Activated naive CD8-positive, alpha-beta T cell treated with anti-CD3 and anti-CD28 coated beads, Interleukin-2, amount 50 U/mL, for 16 hours (primary cell): ENCODE measurements at regions not wholly inside any gene's neighbourhood (a gene's known extent, or its start where the extent isn't known, plus 50 kb on each side); places are given as distances from the start of the nearest gene placed in this dataset.

ENCODE experiments used
- DNase-seq: peaks from one replicate; pipeline ENCODE4 v3.0.0-alpha.2; 2020; ENCODE audit warnings: low read depth, low spot score

DNA sequence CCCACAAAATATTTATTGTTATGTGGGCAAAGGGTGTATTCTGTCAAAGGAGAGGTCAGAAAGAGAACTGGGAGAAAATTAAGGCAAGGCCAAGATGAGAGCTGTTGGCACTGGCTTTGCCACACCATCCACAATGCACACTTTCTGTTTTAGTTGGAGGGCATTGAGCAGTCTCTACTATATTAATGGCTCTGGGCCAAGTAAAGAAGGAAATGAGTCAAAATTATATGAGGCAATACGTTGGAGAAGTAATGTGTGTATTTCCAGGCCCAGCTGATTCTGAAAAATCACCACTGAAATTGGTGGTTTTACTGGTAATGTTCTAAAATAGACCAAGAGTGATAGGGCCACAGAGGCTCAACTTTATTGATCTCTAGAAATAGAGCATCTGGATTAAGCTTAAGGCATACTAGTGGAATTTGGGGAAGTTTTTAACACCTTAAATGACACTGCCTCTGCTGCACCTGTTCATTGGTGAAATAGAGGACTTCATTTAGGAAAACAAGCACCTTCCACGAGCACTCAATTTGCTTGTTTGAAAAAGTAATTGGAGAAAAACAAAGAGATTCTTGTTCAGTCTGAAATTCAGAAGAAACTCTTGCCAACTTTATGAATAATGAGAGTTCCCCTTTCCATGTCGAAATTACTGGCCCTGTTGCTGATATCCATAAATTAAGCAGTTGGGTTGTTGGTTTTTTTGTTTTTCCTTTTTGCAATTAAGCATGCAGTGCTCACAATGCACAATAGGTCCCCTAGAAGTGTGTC, 424.9 kb downstream of the ADGRL2 start:
- DNase-seq = no peak

DNA sequence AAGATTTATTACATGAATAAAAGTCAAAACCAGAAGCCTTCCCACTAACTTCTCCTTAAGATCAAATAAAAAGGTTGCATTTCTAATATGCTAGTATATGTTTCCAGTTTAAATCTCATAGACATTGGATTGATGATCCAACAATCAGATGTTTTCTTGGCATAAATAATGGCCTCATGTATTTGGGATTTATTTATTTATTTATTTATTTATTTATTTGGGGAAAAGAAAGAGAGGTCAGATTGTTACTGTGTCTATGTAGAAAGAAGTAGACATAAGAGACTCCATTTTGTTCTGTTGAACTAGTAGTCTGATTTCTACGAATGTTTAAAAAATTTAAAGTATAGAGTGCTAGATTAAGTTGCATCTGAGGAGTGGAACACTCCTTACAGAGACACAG, 422.4 kb downstream of the ADGRL2 start:
- DNase-seq = no peak

DNA sequence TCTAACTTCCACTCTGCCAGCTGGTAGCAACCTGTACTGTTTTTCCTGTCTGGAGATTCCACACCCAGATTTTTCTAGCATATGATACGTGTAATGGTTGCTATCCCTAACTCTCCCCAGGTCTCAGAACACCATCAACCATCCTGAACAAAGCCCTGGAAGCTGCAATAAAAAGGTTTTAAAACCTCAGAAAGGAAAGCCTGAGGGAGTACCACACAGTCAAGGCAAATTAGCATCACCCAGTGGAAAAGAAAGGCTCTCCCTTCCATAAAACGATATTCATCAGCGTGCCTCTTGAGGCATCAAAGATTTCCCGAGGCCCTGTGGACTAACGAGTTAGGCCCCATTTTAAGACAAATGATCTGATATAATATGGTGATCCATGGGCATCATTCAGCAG, 421.0 kb downstream of the ADGRL2 start:
- DNase-seq = no peak

GRCh38 chr1:82220754-82221153, 420.0 kb downstream of the ADGRL2 start:
- DNase-seq = no peak

DNA sequence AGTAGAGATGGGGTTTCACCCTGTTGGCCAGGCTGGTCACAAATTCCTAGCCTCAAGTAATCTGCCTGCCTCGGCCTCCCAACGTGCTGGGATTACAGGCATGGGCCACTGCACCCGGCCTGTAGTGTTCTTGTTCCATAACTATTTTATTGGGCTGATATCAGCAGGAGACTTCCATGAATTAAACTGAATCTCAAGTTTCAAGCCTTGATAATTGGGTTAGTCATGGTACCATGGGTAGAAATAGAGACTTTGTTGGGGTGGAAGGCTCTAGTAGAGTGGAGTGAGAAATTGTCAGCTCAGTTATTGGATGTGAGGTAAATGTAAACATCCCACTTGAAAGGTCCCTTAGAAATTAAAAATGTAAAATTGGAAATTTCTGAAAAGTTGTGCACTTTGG, 419.1 kb downstream of the ADGRL2 start:
- DNase-seq = no peak

DNA sequence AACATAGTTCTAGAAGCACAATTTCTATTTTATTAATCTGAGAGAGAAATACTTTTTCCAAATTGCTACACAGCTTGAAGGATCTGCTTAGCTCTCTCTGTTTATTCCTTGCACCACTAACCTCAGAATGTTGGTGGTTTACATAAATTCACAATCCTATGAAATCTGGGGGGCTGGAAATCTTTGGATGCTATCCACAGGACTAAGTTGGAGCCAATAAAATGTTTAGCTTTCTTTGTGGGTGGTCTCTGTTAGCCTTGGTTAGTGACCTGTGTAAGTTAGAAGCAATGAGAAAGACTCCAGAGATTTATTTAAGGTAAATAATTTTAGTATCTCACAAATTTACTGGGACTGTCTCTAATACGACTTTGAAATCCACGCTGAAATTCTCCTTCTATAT, 418.1 kb downstream of the ADGRL2 start:
- DNase-seq = no peak

DNA sequence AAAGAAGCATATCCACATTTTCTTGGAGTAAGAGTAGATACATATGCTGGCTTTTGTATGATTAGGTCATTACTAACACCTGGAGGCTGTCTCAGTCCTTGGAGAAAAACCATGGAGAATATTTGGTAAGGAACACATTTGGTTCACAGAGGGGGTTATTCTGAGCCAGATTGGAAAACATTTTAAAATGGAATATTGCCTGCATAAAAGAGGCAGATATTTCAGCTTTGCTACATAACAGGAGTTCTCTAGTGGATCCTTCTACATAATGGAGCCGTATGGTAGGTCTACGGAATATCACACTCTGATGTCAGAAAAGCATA, 415.1 kb downstream of the ADGRL2 start:
- DNase-seq = no peak

- no peak for DNase-seq
These were observed 414.5 kb downstream of the ADGRL2 start for GRCh38 chr1:82215056-82215852.

DNA sequence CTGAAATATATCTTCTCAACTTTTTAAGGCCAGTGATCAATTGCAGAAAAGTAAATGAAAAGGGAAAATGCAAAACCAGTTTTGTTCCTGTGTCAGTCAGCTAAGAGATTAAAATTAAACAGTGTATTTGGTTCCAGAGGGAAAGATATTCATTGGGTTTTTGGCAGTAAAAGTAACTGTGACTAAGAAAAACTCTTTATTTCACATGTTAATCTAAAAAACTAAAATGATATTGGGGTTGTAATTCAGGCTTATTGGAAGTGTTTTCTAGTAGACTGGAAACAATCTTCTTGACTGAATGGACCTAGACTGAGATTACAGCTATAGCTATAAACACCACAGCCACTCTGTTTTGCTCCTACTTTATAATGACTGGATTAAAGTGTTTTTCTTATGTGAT, 413.9 kb downstream of the ADGRL2 start:
- no peak for DNase-seq

GRCh38 chr1:82197606-82198005, 396.9 kb downstream of the ADGRL2 start:
- no peak for DNase-seq

DNA sequence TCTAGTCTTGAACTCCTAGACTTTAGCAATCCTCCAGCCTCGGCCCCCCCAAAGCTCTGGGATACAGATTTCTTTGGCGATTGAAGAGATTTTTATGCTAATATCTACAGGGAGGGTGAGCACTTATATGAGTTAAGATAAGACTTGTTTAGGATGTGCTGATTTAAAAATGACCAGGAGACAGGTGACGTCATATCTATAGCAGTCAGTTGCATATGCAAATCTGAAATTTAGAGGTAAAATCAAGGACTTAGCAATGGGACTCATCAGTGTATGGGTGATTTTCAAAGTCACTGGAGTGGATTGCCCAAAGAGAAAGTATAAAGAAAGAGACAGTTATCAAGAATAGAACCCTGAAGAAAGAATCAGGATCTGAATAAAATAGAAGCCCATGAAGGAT, 394.5 kb downstream of the ADGRL2 start:
- no peak for DNase-seq

GRCh38 chr1:82185084-82185483, 384.4 kb downstream of the ADGRL2 start:
- DNase-seq = no peak

DNA sequence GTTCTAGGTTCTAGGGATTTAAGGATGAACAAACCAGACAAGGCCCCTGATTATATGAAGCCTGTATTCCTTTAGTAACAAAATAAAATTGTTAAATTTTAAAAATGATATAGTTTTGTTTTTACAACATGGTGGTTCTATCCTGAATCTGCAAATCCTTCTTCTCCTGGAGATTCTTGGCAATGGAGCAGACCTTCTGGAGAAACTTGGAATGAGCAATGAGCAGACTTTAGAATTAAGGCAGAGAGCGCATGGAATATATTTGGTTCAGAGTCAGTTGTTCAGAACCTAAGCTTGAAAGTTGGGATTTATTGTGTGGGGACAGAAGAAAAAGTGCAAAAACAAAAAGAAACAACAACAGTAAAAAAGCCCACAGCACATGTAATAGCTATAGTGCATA, 381.1 kb downstream of the ADGRL2 start:
- no peak for DNase-seq

- no peak for DNase-seq
These were observed 378.4 kb downstream of the ADGRL2 start for GRCh38 chr1:82179131-82179530.

- no peak for DNase-seq
These were observed 376.5 kb downstream of the ADGRL2 start for GRCh38 chr1:82177192-82177591.

DNA sequence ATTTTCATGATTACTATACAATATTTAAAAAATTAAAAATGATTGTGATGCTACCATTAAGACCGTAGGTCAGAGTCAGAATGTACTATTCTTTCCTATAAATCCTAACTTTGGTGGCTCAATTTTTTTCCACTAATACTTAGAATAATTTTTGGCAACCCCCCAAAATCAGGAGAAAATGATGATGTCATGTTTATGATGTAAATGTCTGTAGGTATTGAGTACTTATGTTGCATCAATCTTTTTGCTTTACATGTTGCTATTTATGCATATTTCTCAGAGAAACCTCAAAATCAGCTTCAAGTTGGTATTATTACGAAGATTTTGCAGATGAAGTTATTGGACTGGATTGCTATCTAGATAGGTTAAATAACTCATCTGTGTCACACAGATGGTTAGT, 371.2 kb downstream of the ADGRL2 start:
- DNase-seq = no peak

GRCh38 chr1:82168482-82168881, 367.7 kb downstream of the ADGRL2 start:
- no peak for DNase-seq

DNA sequence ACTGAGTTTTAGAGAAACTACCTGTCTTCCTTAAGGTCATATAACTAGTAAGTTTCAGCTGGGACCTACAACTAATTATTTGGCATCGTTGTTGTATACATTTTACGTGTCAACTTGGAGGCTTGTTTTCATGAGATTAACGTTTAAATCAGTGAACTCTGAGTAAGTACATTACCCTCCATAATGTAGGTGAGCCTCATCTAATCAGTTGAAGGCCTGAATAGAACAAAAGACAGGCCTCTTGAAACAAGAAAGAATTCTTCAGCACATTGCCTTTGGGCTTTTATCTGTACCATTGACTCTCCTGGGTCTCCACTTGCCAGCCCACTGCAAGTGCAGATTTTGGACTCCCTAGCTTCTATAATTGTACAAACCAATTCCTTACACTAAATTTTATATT, 364.6 kb downstream of the ADGRL2 start:
- no peak for DNase-seq

- no peak for DNase-seq
These were observed 362.0 kb downstream of the ADGRL2 start for GRCh38 chr1:82162486-82163420.

DNA sequence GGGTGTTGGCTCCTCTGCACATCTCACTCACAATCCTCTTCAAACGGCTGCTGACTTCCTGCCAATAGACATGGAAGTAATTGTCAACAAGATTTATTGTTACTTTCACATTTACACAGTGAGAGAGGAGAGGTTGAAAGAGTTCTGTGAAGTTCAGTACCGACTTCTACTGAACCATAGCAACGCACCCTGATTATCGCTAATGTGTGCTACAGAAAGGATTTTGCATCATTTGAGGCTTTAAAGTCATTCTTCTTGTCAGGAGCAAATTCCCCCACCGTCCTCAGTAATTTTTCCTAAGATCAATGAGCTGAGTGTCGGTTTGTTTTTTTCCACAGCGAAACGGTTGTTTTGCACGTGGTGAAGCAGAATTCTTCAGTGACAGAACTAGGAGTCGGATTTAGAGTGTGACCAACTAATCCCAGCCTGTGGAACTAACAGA, 361.0 kb downstream of the ADGRL2 start:
- no peak for DNase-seq

- DNase-seq = no peak
These were observed 360.2 kb downstream of the ADGRL2 start for GRCh38 chr1:82160903-82161302.

- no peak for DNase-seq
These were observed 359.3 kb downstream of the ADGRL2 start for GRCh38 chr1:82160036-82160435.
